Astrocyte of the cerebellum (primary cell): ENCODE measurements at regions not wholly inside any gene's neighbourhood (a gene's known extent, or its start where the extent isn't known, plus 50 kb on each side); places are given as distances from the start of the nearest gene placed in this dataset.

Experiments
- DNase-seq: peaks from one replicate; pipeline ENCODE4 v3.0.0-alpha.2; 2011; ENCODE audit warnings: low read depth
- H3K4me3 ChIP-seq: 2 replicates; pipeline ENCODE4 v1.5.1; 2011; ENCODE audit warnings: mild to moderate bottlenecking, low read depth, low read length, moderate library complexity
- in situ Hi-C: cut with HindIII; loops from 2 replicates; pipeline ENCODE4 v1.10.0; 2017; ENCODE audit warnings: low sequenced_read_pairs
- TF ChIP-seq, protein P1 (sequence below): IDR thresholded peaks from 2 replicates; pipeline ENCODE4 v1.5.1; 2012; ENCODE audit warnings: low read length, low read depth, moderate library complexity, mild to moderate bottlenecking; ENCODE audit errors: missing control alignments

DNA sequence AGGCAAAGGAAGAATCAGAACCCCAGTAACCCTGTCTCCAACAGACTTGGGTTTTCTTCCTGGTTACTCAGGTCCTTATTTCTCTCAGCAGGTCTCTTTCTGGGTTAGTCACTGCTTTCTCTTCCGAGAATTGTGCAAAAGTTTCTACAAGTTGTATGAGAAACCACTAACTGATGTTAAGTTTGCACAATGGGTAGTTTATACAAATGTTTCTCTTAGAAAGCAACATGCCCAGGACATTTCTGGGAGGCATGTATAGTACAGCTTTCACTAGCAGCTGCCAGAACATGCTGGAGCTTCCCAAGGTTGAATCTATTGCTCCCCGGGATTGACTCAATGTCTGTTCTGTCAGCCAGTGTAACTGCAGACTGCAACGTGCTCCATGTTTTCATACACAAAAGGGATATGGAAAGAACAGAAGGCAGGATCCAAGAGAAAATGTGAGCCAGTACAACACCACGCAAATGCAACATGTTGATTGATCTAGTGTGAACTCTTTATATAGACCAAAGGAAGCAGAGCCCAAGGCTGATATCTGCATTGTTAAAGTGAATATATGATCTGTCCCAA lies 887.8 kb downstream of the MCTP2 start:
- TF ChIP-seq, protein P1, sequence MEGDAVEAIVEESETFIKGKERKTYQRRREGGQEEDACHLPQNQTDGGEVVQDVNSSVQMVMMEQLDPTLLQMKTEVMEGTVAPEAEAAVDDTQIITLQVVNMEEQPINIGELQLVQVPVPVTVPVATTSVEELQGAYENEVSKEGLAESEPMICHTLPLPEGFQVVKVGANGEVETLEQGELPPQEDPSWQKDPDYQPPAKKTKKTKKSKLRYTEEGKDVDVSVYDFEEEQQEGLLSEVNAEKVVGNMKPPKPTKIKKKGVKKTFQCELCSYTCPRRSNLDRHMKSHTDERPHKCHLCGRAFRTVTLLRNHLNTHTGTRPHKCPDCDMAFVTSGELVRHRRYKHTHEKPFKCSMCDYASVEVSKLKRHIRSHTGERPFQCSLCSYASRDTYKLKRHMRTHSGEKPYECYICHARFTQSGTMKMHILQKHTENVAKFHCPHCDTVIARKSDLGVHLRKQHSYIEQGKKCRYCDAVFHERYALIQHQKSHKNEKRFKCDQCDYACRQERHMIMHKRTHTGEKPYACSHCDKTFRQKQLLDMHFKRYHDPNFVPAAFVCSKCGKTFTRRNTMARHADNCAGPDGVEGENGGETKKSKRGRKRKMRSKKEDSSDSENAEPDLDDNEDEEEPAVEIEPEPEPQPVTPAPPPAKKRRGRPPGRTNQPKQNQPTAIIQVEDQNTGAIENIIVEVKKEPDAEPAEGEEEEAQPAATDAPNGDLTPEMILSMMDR: no peak
- DNase-seq: no peak
- H3K4me3 ChIP-seq: no peak overlapping the region
- in situ Hi-C loops: no loop called here

DNA sequence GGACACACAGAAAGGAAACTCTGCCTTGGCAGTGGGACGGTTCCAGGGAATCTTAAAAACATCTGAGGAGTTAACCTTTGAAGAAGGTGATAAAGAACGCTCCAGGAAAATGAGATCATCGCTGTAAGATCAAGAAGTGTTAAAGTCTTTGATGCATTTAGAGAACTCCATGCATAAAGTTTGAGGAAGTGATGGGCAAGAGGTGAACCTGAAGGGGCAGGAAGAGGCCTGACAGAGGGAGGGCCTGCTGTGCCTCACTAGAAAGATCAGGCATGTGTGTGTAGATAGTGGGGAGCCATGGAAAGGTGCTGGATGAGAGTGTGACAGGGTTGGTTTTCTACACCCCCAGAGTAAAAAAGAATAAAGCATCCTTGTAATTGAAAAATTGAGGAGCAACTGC lies 889.2 kb downstream of the MCTP2 start:
- no peak overlapping the region for H3K4me3 ChIP-seq
- TF ChIP-seq, protein P1: no peak
- in situ Hi-C loops: no loop called here
- no peak for DNase-seq

DNA sequence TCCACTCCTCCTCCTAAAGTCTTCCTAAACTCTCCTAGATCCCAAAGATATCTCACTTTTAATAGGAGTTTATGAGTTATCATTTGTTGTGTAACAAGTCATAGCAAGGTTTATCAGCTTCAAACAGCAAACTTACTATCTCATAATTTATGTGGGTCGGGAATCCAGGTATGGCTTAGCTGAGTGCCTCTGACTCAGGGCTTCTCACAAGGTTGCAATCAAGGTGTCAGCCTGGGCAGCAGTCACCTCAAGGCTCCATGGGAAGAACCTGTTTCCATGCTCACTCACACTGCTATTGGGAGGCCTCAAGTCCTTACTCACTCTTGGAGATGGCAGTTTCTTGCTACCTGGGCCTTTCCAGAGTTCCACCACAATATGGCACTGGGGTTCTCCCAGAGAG lies 889.8 kb downstream of the MCTP2 start:
- in situ Hi-C loops: no loop called here
- no peak for DNase-seq
- H3K4me3 ChIP-seq: no peak overlapping the region
- TF ChIP-seq, protein P1: no peak

DNA sequence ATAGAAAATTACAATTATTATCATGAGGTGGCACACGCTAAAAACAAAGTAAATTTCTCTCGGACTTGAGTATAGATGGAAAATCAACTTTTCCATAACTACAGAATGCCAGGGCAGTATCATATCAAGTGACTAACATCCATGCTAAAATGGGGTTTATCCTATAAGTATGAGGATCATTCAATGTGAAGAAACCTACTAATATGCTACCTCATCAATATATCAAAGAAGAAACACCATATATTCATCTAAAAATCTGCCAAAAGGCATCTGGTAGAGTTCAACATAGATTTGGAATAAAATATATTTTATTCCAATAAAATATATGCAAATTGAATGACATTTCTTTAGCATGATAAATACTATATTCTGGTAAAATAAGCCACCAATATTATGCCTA lies 894.4 kb downstream of the MCTP2 start:
- H3K4me3 ChIP-seq: no peak overlapping the region
- TF ChIP-seq, protein P1: no peak
- no peak for DNase-seq
- in situ Hi-C loops: no loop called here

DNA sequence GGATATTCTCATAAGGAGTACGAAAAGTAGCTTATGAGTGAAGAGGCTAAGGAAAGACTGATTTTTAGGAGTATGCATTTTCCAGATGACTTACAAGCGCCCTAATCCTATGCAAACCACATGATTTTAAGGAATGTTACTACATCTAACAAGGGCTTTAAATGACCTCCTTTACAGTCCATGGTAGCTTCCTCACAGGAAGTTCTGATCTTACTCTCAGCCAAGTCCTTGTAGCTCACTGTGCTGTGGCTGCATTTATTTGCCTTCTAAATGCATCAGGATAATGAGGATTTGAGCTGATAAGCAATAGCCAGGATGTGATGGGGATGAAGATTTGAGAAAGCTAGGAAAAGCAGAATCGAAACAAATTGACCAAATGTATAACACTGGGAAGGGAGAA lies 896.0 kb downstream of the MCTP2 start:
- H3K4me3 ChIP-seq: no peak overlapping the region
- in situ Hi-C loops: no loop called here
- no peak for DNase-seq
- TF ChIP-seq, protein P1: no peak

DNA sequence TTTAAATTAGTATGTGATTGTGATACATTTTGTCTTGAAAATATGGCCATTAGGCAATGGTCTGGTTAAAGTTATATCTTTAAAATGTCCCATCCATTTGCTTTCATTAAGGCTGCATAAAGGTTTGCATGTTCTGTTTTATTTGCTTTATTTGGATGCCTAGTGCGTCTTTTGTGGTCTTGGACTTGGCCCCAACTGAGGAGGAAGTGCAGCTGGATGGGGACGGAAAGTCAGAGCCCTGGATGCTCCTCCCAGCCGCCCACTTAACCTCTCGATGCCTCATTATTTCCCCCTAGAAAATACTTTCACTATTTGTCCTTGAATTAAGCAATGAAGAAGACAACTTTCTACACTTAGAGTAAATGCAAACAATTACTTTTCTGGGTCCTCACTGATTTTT lies 898.2 kb downstream of the MCTP2 start:
- in situ Hi-C loops: no loop called here
- TF ChIP-seq, protein P1: no peak
- no peak for DNase-seq
- H3K4me3 ChIP-seq: no peak overlapping the region

DNA sequence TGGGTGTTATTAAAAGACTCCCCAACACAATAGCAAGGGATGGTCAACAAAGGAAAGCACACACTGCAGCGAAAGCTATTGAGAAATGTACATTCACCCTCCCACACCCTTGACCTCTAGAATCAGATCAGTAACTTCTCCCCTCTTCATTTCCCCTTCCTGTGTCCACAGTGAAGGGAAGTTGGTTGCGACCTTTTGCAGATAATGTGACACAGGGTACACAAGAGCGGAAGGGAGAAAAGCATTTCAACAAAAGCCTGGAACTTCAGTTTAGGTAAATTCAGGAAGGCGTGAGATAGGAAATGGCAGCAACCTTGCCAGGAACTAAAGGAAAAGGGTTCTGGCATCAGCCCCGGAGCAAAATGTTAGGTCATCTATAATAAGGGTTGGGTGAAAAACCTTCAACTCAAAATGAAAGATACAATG lies 899.8 kb downstream of the MCTP2 start:
- H3K4me3 ChIP-seq: no peak overlapping the region
- TF ChIP-seq, protein P1: no peak
- in situ Hi-C loops: no loop called here
- DNase-seq: no peak
